ENCODE measurements at regions not wholly inside any gene's neighbourhood (a gene's known extent, or its start where the extent isn't known, plus 50 kb on each side); places are given as distances from the start of the nearest gene placed in this dataset.

- TF ChIP-seq, protein P1, sequence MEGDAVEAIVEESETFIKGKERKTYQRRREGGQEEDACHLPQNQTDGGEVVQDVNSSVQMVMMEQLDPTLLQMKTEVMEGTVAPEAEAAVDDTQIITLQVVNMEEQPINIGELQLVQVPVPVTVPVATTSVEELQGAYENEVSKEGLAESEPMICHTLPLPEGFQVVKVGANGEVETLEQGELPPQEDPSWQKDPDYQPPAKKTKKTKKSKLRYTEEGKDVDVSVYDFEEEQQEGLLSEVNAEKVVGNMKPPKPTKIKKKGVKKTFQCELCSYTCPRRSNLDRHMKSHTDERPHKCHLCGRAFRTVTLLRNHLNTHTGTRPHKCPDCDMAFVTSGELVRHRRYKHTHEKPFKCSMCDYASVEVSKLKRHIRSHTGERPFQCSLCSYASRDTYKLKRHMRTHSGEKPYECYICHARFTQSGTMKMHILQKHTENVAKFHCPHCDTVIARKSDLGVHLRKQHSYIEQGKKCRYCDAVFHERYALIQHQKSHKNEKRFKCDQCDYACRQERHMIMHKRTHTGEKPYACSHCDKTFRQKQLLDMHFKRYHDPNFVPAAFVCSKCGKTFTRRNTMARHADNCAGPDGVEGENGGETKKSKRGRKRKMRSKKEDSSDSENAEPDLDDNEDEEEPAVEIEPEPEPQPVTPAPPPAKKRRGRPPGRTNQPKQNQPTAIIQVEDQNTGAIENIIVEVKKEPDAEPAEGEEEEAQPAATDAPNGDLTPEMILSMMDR (IDR thresholded peaks at IDR 0.05): no peak
- TF ChIP-seq EP300 (IDR thresholded peaks at IDR 0.05) (no peak), POLR2A (IDR thresholded peaks at IDR 0.05) (no peak)
Observed at GRCh38 chr4:14396183-14396582, 606.1 kb upstream of the CPEB2 start.
